GM12872 (cell line): ENCODE measurements at regions not wholly inside any gene's neighbourhood (a gene's known extent, or its start where the extent isn't known, plus 50 kb on each side); places are given as distances from the start of the nearest gene placed in this dataset.

ENCODE experiments used
- TF ChIP-seq, protein P1 (sequence below): IDR thresholded peaks from 3 replicates; pipeline ENCODE4 v1.5.1; 2011; ENCODE audit warnings: low read depth, mild to moderate bottlenecking, low read length, moderate library complexity; ENCODE audit not compliant: insufficient read depth

DNA sequence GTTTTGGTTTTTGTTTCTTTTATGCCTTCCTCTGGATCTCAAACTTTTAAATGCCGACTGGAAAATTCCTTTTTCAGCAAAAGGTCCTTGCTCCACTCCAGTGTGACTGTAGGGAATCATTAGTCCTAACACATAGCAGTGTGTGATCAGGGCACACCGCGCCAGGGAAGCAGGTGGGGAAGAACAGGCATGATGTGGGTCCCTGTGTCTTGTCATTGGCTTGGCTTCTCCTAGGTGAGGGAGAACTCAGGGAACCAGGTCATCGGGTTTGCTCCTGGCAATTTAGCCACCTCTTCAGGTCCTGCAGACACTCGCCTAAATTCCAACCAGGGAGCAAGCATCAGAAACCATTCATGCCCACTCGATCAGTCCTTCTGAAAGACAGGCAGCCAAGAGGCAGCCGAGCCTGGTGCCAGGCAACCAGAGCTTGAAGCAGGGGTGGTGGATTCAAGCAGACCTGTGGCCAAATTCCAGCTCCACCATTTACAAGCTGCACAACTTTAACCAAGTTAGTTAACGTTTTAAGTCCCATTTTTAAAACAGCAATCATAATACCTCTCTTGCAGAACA is 514.2 kb downstream of the BNC2 start:
- TF ChIP-seq, protein P1, sequence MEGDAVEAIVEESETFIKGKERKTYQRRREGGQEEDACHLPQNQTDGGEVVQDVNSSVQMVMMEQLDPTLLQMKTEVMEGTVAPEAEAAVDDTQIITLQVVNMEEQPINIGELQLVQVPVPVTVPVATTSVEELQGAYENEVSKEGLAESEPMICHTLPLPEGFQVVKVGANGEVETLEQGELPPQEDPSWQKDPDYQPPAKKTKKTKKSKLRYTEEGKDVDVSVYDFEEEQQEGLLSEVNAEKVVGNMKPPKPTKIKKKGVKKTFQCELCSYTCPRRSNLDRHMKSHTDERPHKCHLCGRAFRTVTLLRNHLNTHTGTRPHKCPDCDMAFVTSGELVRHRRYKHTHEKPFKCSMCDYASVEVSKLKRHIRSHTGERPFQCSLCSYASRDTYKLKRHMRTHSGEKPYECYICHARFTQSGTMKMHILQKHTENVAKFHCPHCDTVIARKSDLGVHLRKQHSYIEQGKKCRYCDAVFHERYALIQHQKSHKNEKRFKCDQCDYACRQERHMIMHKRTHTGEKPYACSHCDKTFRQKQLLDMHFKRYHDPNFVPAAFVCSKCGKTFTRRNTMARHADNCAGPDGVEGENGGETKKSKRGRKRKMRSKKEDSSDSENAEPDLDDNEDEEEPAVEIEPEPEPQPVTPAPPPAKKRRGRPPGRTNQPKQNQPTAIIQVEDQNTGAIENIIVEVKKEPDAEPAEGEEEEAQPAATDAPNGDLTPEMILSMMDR = no peak

DNA sequence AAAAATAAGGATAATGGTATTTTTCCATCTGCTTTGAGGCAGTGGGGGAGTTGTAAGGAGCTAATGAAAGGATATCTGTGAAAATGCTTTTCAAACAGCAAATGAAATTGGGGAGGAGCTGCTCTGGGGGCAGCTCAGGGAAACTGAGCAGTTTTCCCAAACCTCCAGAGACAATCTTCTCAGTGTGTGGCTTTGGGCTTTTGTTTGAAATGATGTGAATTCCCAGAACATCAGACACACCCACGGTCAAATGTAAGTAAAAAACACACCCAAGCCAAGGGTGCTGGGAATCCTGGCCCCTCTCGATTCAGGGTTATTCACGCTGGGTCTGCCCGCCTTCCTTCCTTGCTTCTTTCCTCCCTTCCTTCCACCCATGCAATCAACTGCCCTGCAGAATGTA is 512.6 kb downstream of the BNC2 start:
- TF ChIP-seq, protein P1 = no peak

DNA sequence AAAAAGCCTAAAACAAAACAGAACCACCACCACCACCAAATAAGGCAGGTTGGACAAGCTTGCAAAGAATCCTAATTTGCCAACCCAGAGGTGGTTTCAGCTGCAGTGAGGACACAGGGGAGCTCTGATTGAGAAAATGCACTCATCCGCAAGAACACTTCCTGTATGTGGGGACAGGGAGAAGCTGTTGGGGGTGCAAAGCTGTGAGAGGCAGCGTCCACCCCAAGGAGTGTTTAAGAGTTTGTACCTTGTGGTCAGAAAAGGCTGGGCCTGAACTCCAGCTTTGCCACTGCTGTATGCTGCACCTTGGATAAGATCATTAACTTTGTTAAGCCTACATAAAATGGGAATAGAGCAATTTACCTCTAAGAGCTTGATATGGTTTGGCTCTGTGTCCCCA is 511.7 kb downstream of the BNC2 start:
- TF ChIP-seq, protein P1 = no peak
